Liver (tissue), 8 donors: ENCODE measurements at regions not wholly inside any gene's neighbourhood (a gene's known extent, or its start where the extent isn't known, plus 50 kb on each side); places are given as distances from the start of the nearest gene placed in this dataset.

Experiments used
- DNase-seq: peaks from one replicate; pipeline ENCODE4 v3.0.0-alpha.2; 2017; ENCODE audit warnings: low spot score
- H3K27ac ChIP-seq, 2 donors: one replicate each; pipeline ENCODE4 v1.7.0; 2013; ENCODE audit warnings: inconsistent platforms in 2 of 2, low read length in 2 of 2, control low read depth in 1 of 2, low read depth in 1 of 2, mild to moderate bottlenecking in 1 of 2
- H3K27me3 ChIP-seq, 4 donors: one replicate each; pipeline versions ENCODE4 v1.6.1 to v1.7.0; 2013; ENCODE audit warnings: low read length in 3 of 4, inconsistent platforms in 1 of 4, mild to moderate bottlenecking in 1 of 4, moderate library complexity in 1 of 4; ENCODE audit not compliant: control insufficient read depth in 4 of 4, insufficient read depth in 4 of 4
- H3K36me3 ChIP-seq, 4 donors: one replicate each; pipeline versions ENCODE4 v1.6.1 to v1.7.0; 2013; ENCODE audit warnings: low read length in 3 of 4, mild to moderate bottlenecking in 3 of 4, low read depth in 1 of 4, moderate library complexity in 1 of 4; ENCODE audit not compliant: control insufficient read depth in 4 of 4, insufficient read depth in 3 of 4
- H3K4me1 ChIP-seq, 4 donors: one replicate each; pipeline versions ENCODE4 v1.6.1 to v1.7.0; 2013; ENCODE audit warnings: low read length in 3 of 4, mild to moderate bottlenecking in 3 of 4, moderate library complexity in 1 of 4; ENCODE audit not compliant: control insufficient read depth in 4 of 4, insufficient read depth in 4 of 4
- H3K4me3 ChIP-seq, 3 donors: one replicate each; pipeline versions ENCODE4 v1.6.1 to v1.7.0; 2013; ENCODE audit warnings: low read length in 3 of 3, control low read depth in 1 of 3, low read depth in 1 of 3, mild to moderate bottlenecking in 1 of 3
- H3K9ac ChIP-seq, 2 donors: one replicate each; pipeline ENCODE4 v1.7.0; 2013; ENCODE audit warnings: low read length in 2 of 2, mild to moderate bottlenecking in 2 of 2, moderate library complexity in 2 of 2, control low read depth in 1 of 2, low read depth in 1 of 2
- H3K9me3 ChIP-seq, 4 donors: one replicate each; pipeline versions ENCODE4 v1.6.1 to v1.7.0; 2013; ENCODE audit warnings: low read length in 3 of 4; ENCODE audit not compliant: control insufficient read depth in 4 of 4
- EGR1 ChIP-seq, 2 donors: IDR thresholded peaks; 2 replicates each; pipeline ENCODE4 v1.6.1; 2016 to 2018; ENCODE audit warnings: antibody characterized with exemption in 2 of 2, low read depth in 2 of 2
- FOXA1 ChIP-seq: IDR thresholded peaks from 2 replicates; pipeline ENCODE4 v1.6.1; 2016; ENCODE audit warnings: antibody characterized with exemption
- FOXA2 ChIP-seq: IDR thresholded peaks from 2 replicates; pipeline ENCODE4 v1.6.1; 2016; ENCODE audit warnings: antibody characterized with exemption
- GABPA ChIP-seq, 2 donors: IDR thresholded peaks in 1 of 2; conservative IDR thresholded peaks in 1 of 2; 2 replicates each; pipeline ENCODE4 v1.6.1; 2016; ENCODE audit warnings: antibody characterized with exemption in 2 of 2, mild to moderate bottlenecking in 1 of 2, moderate library complexity in 1 of 2
- HNF4A ChIP-seq, 2 donors: conservative IDR thresholded peaks; 2 replicates each; pipeline ENCODE4 v1.6.1; 2016; ENCODE audit warnings: antibody characterized with exemption in 2 of 2, mild to moderate bottlenecking in 2 of 2
- HNF4G ChIP-seq: IDR thresholded peaks from 2 replicates; pipeline ENCODE4 v1.6.1; 2016; ENCODE audit warnings: antibody characterized with exemption
- NR2F2 ChIP-seq: IDR thresholded peaks from 2 replicates; pipeline ENCODE4 v1.6.1; 2016; ENCODE audit warnings: antibody characterized with exemption
- RAD21 ChIP-seq, 2 donors: IDR thresholded peaks; 2 replicates each; pipeline ENCODE4 v1.6.1; 2016; ENCODE audit warnings: antibody characterized with exemption in 2 of 2, mild to moderate bottlenecking in 2 of 2
- RXRA ChIP-seq, 2 donors: IDR thresholded peaks; 2 replicates each; pipeline ENCODE4 v1.6.1; 2017 to 2018; ENCODE audit warnings: antibody characterized with exemption in 2 of 2, mild to moderate bottlenecking in 1 of 2
- SP1 ChIP-seq: IDR thresholded peaks from 2 replicates; pipeline ENCODE4 v1.6.1; 2018; ENCODE audit warnings: antibody characterized with exemption, mild to moderate bottlenecking
- TAF1 ChIP-seq: conservative IDR thresholded peaks from 2 replicates; pipeline ENCODE4 v1.6.1; 2016; ENCODE audit warnings: antibody characterized with exemption, mild to moderate bottlenecking
- YY1 ChIP-seq: IDR thresholded peaks from 2 replicates; pipeline ENCODE4 v1.6.1; 2016; ENCODE audit warnings: antibody characterized with exemption, mild to moderate bottlenecking
- WGBS: extraction: QIAGEN DNeasy Blood & Tissue Kit; methylation state at CpG from one replicate; pipeline ENCODE4 v1.1.7; 2013; 5-methylcytosine and 5-hydroxymethylcytosine counted together
- TF ChIP-seq, protein P1 (sequence below): IDR thresholded peaks from 2 replicates; pipeline ENCODE4 v1.6.1; 2016; ENCODE audit warnings: antibody characterized with exemption, mild to moderate bottlenecking
- TF ChIP-seq, protein P2 (sequence below): IDR thresholded peaks from 2 replicates; pipeline ENCODE4 v1.6.1; 2016; ENCODE audit warnings: antibody characterized with exemption
- TF ChIP-seq, protein P3 (sequence below): IDR thresholded peaks from 2 replicates; pipeline ENCODE4 v1.6.1; 2016; ENCODE audit warnings: antibody characterized with exemption
- TF ChIP-seq, protein P4 (sequence below): IDR thresholded peaks from 2 replicates; pipeline ENCODE4 v1.6.1; 2016; ENCODE audit warnings: antibody characterized with exemption
- TF ChIP-seq, protein P5 (sequence below): fragments of 150-350 bp; IDR thresholded peaks from 2 replicates; pipeline ENCODE4 v1.5.1; 2017; ENCODE audit warnings: improper control_type of control experiment, low read depth, low read length; ENCODE audit not compliant: missing input control
- donor health status: healthy.
- donor health status: healthy.
- donor health status: healthy.
- donor health status: healthy.
- donor health status: healthy.

DNA sequence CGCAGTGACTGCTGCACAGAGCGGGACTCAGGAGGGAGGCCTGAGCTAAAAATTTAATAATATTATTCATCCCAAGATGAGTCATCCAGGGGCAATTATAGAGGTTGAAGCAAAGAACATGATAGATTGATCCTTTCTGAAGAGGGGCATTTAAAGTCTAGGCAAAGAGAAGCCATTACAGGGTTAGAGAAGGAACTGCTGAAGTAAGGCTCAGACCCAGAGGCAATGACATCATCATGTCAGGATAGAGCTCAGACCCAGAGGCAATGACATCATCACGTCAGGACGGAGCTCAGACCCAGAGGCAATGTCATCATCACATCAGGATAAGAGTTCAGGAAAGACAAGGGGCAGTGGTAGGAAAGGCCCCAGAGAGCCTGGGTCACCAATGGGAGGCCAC, 184.0 kb downstream of the TMEM18 start (continued):
- TF ChIP-seq, protein P1, sequence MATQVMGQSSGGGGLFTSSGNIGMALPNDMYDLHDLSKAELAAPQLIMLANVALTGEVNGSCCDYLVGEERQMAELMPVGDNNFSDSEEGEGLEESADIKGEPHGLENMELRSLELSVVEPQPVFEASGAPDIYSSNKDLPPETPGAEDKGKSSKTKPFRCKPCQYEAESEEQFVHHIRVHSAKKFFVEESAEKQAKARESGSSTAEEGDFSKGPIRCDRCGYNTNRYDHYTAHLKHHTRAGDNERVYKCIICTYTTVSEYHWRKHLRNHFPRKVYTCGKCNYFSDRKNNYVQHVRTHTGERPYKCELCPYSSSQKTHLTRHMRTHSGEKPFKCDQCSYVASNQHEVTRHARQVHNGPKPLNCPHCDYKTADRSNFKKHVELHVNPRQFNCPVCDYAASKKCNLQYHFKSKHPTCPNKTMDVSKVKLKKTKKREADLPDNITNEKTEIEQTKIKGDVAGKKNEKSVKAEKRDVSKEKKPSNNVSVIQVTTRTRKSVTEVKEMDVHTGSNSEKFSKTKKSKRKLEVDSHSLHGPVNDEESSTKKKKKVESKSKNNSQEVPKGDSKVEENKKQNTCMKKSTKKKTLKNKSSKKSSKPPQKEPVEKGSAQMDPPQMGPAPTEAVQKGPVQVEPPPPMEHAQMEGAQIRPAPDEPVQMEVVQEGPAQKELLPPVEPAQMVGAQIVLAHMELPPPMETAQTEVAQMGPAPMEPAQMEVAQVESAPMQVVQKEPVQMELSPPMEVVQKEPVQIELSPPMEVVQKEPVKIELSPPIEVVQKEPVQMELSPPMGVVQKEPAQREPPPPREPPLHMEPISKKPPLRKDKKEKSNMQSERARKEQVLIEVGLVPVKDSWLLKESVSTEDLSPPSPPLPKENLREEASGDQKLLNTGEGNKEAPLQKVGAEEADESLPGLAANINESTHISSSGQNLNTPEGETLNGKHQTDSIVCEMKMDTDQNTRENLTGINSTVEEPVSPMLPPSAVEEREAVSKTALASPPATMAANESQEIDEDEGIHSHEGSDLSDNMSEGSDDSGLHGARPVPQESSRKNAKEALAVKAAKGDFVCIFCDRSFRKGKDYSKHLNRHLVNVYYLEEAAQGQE = no peak

DNA sequence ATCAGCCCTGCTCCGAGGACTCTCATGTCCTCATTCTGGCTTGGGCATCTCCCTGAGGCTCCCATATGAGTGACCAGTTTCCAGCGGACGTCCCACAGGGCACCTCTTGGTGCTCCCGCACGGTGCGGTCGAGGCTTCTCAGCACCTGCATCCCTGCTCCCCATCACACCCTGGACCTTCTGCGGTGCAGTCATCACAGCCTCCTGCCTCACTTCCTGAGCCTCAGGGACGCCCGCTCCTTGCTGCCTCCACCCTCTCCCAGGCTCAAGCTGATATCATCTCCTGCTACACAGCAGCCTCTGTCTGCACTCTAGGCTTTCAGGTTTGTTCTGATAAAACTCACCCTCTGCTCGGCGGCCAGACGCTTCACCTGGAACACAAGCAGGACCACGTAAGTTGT, 185.0 kb downstream of the TMEM18 start:
- H3K9me3 ChIP-seq = no peaks in the 10 kb centered on the region
- H3K4me1 ChIP-seq = no peaks in the 10 kb centered on the region
- no peak overlapping the region for H3K9ac ChIP-seq
- H3K27ac ChIP-seq = no peak overlapping the region
- no peak for DNase-seq
- no peaks in the 10 kb centered on the region for H3K36me3 ChIP-seq
- H3K4me3 ChIP-seq = no peak overlapping the region
- H3K27me3 ChIP-seq = peaks cover 0 to 2% (median 0%) of the 10 kb centered on the region in 4 donors
- TF ChIP-seq FOXA2 = no peak
- no peak for TF ChIP-seq NR2F2
- TF ChIP-seq YY1 = no peak
- no peak for TF ChIP-seq RAD21 (IDR thresholded peaks at IDR 0.05)
- TF ChIP-seq RXRA (IDR thresholded peaks at IDR 0.05) = no peak
- no peak for TF ChIP-seq SP1
- TF ChIP-seq EGR1 (IDR thresholded peaks at IDR 0.05; ENCODE audit: low read depth in 2 of 2) = no peak
- TF ChIP-seq, protein P2, sequence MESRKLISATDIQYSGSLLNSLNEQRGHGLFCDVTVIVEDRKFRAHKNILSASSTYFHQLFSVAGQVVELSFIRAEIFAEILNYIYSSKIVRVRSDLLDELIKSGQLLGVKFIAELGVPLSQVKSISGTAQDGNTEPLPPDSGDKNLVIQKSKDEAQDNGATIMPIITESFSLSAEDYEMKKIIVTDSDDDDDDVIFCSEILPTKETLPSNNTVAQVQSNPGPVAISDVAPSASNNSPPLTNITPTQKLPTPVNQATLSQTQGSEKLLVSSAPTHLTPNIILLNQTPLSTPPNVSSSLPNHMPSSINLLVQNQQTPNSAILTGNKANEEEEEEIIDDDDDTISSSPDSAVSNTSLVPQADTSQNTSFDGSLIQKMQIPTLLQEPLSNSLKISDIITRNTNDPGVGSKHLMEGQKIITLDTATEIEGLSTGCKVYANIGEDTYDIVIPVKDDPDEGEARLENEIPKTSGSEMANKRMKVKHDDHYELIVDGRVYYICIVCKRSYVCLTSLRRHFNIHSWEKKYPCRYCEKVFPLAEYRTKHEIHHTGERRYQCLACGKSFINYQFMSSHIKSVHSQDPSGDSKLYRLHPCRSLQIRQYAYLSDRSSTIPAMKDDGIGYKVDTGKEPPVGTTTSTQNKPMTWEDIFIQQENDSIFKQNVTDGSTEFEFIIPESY = no peak
- TF ChIP-seq, protein P3, sequence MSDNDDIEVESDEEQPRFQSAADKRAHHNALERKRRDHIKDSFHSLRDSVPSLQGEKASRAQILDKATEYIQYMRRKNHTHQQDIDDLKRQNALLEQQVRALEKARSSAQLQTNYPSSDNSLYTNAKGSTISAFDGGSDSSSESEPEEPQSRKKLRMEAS = no peak
- TF ChIP-seq TAF1 = no peak
- TF ChIP-seq HNF4A (conservative IDR thresholded peaks at IDR 0.05) = no peak
- no peak for TF ChIP-seq HNF4G
- TF ChIP-seq FOXA1 = no peak
- TF ChIP-seq GABPA (IDR thresholded peaks at IDR 0.05 in 1 of 2, conservative IDR thresholded peaks at IDR 0.05 in 1 of 2) = no peak
- TF ChIP-seq, protein P4, sequence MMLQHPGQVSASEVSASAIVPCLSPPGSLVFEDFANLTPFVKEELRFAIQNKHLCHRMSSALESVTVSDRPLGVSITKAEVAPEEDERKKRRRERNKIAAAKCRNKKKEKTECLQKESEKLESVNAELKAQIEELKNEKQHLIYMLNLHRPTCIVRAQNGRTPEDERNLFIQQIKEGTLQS = no peak
- TF ChIP-seq, protein P5, sequence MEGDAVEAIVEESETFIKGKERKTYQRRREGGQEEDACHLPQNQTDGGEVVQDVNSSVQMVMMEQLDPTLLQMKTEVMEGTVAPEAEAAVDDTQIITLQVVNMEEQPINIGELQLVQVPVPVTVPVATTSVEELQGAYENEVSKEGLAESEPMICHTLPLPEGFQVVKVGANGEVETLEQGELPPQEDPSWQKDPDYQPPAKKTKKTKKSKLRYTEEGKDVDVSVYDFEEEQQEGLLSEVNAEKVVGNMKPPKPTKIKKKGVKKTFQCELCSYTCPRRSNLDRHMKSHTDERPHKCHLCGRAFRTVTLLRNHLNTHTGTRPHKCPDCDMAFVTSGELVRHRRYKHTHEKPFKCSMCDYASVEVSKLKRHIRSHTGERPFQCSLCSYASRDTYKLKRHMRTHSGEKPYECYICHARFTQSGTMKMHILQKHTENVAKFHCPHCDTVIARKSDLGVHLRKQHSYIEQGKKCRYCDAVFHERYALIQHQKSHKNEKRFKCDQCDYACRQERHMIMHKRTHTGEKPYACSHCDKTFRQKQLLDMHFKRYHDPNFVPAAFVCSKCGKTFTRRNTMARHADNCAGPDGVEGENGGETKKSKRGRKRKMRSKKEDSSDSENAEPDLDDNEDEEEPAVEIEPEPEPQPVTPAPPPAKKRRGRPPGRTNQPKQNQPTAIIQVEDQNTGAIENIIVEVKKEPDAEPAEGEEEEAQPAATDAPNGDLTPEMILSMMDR = no peak
- WGBS = 76% methylated on average over 14 of the region's 14 CpGs
